GM04503 (cell line): ENCODE measurements at regions not wholly inside any gene's neighbourhood (a gene's known extent, or its start where the extent isn't known, plus 50 kb on each side); places are given as distances from the start of the nearest gene placed in this dataset.
"Not testable (repeated sequence)": the region's sequence is repeated elsewhere in the genome, so short reads cannot be mapped to it uniquely, and the experiment has no call there.

Source experiments
- DNase-seq: peaks from one replicate; pipeline ENCODE4 v3.0.0-alpha.2; 2012; ENCODE audit warnings: low read depth

DNA sequence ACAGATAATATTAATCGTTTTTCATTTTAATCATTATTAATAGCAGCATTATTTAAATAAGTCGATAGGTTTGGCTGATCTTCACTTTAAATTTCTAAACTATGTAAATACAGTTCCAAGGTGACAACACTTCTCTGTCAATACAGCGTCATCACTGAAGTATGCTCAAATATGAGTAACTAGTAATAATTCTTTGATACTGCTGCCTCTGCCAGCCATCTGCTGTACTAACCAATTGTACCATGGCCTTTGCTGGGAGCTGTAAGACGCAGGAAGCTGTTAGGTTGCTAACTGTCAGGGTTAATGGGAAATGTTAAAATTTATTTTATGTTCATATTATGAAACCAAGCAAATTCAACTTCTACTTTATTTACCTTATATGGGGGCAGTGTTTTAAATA lies 1650.5 kb upstream of the LRRTM3 start:
- no peak for DNase-seq

DNA sequence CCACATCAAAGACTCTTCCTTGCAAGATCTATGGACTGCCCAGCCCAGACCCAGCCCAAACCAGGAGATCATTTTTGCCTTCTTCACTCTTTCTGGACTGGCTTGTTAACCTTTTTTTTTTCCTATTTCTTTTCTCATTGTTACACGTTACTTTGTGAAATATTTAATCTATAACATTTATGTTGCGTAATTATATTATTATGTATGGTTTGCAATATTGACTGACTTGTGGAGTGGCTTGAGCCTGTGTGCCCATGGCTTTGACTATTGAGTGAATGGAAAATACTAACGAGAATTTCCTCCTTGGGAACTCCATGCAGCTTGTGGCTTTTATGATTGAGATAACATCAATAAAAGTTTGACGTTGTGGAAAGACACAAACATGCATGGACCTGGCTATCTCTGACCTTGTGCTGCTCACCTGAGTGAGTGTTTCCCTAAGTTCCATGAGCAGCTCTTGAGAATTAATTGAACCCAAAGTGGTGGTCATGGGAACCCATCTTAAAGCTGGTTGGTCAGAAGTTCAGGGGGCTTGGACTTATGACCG lies 1641.3 kb upstream of the LRRTM3 start:
- no peak for DNase-seq

DNA sequence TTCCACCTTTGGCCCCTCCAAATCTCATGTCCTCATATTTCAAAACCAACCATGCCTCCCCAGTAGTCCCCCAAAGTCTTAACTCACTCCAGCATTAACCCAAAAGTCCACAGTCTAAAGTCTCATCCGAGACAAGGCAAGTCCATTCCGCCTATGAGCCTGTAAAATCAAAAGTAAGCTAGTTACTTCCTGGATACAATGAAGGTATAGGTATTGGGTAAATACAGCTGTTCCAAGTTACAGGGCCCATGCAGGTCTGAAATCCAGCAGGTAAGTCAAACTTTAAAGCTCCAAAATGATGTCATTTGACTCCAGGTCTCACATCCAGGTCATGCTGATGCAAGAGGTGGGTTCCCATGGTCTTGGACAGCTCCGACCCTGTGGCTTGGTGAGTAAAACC lies 1640.1 kb upstream of the LRRTM3 start:
- DNase-seq, result not testable (repeated sequence)

DNA sequence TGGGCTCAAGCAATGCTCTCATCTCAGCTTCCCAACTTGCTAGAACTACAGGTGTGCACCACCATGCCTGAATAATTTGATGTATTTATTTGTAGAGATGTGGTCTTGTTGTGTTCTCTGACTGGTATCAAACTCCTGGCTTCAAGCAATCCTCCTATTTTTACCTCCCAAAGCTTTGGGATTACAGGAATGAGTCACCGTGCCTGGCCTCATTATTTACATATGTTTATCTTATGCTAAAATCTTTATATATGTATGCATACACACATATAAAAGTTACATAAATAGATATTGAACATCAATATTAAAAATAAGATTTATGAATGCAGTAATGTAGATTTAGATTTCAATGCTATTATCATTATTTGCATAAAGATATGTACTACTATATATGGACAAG lies 1634.5 kb upstream of the LRRTM3 start:
- no peak for DNase-seq

DNA sequence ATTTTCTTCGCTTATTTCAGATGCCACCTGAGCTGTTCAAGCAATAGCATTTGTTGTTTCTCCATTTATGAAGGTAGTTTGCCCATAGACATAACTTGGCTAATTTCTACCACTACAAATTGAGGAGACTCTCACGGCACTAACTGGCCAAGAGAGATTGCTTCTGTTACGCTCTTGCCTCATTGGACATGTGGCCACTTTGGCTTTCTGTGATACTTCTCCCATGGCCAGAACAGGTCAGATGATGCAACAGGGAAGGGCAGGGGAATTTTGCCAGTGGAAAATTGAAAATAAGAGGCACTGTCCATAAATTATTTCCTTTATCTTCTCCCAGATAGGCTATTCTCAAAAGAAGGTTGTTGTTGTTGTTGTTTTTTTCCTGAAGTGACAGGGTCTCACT lies 1633.3 kb upstream of the LRRTM3 start:
- DNase-seq, result no peak

DNA sequence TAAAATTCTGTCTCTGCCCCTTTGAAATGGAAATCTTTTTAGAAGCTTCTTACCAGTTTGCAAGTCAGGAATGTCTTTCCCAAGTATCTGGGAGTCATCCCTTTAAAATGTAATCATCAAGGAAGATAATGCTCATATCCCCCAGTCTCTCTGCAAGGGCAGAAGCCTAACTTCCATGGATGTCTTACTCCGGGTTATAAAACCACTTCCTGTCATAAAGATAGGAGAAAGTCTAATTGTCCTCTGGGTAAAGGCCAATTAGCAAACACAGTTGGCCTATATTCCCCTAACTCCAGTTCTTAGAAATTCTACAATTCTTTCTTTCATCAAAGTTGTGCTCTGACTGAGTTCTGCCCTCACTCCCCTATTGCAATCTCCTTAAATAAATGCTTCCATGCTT lies 1631.5 kb upstream of the LRRTM3 start:
- peak; percentile 4 for DNase-seq

DNA sequence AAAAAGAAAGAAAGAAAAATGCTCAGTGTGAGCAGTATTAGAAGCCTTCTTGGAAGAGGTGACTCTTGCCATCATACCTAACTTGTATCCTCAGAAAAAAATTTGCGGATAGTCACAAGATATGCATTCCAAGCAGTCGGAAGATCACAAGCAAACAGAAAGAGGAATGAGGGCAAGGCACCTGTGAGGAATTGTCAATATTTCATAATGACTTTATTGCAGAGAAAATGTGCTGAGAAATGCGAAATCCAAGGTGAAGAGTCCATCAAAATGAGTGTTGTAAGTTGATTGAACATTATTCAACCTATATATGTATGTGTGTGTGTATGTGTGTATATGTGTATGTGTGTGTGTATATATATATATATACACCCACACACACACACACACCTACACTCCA lies 1624.7 kb upstream of the LRRTM3 start:
- DNase-seq, result no peak

DNA sequence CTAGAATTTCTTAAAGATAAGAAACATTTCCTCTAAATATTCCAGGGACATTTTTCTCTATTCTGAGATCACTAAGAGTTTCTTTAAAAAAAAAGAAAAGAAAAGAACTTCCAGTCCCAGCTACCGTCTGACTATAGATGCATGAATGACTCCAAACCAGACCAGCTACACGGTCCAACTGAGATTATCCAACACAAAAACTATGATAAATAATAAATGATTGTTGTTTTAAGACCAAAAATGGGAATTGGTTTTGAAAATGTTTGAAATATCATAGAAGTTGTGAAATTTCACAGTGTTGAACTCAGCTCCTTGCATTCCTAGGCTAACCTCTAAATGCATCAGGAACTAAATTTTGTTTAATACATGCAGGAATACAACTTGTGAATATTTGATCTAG lies 1619.6 kb upstream of the LRRTM3 start:
- DNase-seq, result no peak

DNA sequence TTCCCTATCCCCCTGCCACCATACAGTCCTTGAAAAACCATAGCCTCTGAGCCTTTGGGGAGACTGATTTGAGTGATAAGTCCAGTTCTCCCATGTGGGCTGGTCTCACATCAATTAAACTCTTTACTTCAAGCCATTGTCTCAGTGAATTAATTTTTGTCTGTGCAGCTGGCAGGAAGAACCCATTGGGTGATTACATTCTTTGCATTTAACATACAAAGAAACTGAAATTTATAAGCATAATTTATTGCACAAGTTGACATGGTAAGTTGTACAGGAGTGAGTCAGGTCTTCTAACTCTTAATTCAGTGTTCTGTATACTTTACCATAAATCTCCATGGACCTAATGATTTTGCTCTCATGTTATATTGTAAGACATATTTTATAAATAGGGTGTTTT lies 1613.0 kb upstream of the LRRTM3 start:
- DNase-seq, result no peak

DNA sequence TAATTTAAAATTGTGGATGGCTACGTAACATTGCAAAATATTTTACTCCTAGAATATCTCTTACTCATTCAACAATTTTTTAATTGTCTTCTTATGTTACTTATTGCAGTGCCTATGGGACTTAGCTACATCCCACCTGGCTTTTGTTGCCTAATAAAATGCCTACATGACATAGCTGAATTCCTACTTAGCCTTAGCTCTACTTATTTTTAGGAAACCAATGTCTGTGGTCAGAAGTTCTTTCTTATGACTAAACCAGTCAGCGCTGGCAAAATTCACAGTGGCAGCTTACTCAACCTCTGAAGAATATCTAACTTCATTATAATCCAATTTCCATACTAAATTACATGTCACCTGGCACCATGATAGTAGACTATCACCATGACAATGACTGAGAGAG lies 1612.4 kb upstream of the LRRTM3 start:
- DNase-seq, result peak; percentile 14

DNA sequence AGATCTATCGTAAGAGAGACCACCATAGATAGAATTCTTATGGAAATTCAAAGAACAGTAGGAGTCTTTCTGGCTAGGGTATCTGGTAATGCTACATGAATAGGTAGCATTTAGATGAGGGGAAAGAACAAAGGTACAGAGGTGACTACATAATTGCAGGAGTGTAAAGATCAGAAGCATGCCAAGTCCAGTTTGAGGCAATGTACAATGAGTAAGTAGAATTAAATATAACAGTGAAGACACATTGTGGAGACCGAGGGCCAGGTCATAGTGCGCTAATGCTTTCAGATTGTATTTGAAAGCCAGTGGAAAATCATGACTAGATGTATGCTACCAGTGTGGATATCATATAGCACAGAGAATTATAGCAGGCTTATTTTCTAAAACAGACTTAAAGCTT lies 1611.6 kb upstream of the LRRTM3 start:
- DNase-seq, result no peak

DNA sequence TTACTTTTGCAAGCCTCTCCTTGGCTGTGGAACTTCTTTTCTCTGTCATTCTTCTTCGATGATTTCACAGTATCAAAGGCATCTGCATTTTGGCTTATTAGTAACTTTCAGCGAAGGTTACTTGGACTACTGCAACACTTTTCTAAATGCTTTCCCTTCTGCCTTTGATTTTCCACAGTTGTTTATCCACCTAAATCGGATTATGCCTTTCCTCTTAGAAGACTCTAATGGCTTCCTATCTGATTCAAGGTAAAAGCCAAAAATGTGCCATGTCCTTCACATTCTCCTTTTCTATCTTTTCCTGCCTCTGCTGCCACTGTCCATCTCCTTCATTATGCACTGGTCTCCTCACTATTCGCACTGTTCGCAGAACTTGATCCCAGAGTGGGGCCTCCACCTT lies 1606.3 kb upstream of the LRRTM3 start:
- no peak for DNase-seq

DNA sequence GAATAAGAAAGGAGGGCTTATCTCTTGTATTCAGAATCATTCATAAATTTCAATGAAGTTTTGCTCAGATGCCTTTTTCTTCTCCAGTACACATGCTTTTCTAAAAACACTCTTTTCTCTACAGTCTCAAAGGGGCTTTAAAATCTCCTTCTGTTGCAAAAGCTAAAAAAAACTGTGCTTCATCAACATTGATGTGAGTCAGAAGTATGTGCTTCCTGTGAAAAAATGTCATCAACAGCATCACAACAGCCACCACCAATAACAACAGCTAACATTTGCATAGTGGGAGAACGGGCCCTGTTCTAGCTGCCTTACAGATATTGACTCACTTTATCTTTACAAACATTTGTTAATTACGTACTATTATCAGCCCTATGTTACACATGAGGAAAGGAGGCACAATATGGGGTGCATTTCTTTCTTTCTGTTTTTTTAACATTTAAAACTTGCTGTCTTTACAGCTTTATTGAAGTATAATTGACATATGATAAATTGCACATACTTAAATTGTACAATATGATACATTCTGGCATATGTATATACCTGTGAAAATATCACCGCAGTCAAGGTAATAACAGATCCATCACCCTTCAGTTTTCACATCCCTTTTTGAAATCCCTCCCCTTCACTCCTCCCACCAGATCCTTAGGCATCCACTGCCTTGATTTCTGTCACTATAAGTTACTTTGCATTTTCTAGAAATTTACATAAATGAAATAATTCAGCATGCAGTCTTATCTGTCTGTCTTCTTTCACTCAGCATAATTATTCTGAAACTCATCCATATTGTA lies 1605.4 kb upstream of the LRRTM3 start:
- no peak for DNase-seq

DNA sequence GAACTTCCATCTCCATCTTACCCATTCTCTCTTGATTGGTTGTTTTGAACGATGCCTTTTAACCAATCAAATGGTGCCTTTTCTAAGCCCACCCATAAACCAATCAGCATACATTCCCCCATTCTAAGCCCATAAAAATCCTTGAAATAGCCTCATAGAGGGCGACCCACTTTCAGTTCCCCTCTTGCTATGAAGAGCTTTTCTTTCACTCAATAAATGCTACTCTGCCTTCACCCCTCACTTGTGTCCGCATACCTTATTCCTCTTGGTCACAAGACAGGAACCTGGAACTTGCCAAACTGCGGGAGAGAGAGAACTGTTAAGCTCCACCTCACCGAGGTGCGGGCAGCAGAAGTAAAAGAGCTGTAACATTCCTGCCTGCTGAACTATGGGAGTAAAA lies 1602.0 kb upstream of the LRRTM3 start:
- no peak for DNase-seq

DNA sequence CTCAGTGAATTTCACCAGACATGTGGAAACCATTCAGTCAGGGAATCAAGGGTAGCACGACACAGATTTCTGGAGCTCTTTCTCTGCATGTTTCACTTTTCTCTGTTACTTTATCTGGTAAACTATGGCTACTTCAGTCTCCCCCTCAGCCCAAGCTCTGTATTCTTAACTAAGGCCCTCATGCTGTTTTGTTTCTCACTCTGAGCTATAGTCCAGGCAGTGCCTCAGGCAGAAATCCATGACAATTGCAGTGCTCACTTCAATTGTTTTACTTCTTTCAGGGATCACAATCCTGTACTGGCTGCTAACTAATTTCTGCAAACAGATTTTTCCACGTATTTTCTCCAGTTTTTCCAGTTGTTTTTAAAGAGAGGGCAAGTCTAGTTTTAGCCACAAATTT lies 1599.9 kb upstream of the LRRTM3 start:
- no peak for DNase-seq

DNA sequence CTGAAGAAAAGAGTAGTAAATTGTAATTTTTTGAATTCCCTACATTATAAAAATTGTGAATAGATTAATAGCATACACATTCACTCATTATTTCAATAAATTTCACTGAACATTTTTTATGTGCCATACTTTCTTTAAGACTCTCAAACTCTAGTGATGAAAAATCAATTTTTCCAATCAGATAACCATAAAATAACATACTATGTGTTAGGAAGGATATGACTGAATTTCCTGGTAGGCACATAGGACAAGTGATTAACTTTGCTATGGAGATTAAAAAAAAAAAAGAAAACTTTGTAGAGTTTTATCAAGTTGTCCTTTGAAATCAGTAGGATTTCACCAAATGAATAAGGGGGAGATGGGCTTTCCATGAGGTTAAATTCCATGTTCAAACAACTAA lies 1597.3 kb upstream of the LRRTM3 start:
- DNase-seq, result no peak

DNA sequence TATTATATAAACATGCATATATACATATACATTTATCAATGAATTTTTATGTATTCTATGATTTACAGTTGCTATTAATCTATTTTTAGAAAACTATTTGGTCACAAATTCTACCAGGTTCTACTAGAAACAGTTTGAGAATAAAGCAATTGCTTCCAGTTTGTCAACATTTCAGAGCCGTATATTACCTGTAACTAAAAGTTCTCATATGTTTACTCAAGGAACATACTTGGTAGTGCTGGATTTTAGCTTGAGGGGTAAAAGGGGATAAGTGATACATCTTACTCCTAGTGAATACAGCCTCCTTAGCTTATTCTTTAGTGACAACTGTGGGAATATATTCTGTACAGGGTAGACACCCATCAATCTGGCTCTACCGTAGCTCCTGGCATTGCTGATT lies 1590.5 kb upstream of the LRRTM3 start:
- no peak for DNase-seq

DNA sequence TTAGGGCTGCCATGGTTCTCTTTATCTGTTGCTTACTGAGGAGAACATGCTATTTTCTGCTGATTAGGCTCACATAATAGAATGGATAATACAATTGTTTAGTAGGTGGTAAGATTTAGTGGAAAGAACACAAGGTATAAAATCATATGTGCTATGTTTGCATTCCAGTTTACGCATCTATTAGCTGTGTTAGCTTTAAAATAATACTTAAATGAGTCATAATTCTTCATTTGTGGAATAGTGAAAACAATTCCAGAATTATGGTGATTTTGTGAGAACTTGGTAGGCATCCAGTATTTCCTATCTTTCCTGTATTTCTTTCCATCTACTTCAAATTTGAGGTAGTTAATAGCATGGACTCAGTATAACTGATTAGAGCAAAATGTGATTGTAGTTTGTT lies 1585.5 kb upstream of the LRRTM3 start:
- no peak for DNase-seq

DNA sequence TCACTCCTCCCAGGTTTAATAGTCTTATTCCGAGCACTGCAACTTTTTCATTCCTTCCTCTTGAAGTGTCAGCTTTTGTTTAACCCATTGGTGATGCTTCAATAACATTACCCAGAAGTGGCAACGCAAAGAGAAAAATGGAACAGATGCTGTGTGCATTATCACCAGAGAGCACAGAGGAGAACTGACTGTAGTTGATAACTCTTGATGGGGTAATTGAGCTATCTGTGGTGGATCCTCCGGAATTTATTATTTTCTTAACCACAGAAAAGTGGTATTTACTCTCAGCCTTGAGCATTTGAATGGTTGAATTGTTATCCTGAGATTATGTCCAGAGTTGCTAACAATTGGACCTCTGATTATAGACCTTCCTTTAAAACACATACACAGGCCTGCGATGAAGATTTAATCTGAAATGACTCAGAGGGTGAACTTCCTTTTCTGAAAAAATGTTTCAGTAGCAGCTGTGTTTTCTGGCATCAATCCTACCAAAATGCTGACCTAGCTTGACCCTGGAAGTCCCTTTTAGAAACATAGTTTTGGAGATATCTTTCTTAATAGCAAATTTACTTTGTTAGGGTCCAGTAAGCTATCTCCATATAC lies 1584.4 kb upstream of the LRRTM3 start:
- no peak for DNase-seq

DNA sequence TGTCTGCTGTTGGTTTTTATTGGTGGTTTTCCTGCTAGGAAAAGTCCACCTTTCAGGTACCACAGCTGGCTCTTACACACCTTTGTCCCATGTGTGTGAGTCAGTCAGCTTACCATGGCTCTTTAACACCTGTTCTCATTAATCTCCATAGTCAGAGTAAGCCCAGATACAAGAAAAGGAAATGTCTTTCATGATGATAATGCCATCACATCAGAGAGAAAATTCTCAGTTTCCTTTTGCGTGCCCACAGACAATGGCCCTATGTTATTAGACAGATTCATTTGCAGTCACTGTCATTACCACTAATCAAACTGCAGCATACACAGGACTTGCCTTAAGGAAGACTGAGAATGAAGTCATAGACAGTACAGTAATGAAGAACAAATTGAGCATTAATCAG lies 1583.6 kb upstream of the LRRTM3 start:
- DNase-seq, result no peak

DNA sequence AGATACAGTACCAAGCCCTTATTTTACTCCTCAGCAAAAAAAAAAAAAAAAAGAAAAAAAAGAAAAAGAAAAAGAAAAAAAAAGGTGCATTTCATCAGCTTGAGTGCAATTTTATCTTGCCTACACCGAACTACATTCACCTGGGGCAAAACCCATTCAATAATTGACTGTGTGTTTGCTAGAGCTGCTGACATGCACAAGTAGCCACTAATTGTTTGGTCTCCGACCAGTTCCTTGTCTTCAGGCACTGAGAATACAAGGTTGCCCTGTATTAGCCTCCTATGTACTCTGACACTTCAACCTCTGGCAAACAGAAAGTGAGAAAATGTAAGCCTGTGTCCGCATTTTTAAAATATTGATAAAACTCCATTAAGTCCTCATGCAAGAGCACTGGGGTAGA lies 1579.4 kb upstream of the LRRTM3 start:
- DNase-seq, result no peak

DNA sequence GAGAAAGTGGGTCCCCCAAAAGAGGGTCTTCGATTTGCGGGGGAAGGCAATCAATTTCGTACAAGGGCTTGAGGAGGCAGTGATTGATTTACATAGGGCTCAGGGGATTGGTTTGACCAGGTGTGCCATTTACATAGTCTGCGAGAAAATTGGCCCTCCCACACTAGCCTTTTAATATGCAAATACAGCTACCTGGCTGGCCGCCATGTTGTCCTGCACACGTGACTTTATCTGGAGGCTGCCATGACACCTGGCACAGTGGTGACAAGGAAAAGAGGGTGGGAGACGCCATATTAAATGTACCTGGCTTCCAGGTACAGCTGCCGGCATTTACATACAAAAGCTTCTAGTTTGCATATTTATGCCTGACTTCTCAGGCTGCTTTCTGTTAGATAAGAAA lies 1577.2 kb upstream of the LRRTM3 start:
- DNase-seq, result no peak

DNA sequence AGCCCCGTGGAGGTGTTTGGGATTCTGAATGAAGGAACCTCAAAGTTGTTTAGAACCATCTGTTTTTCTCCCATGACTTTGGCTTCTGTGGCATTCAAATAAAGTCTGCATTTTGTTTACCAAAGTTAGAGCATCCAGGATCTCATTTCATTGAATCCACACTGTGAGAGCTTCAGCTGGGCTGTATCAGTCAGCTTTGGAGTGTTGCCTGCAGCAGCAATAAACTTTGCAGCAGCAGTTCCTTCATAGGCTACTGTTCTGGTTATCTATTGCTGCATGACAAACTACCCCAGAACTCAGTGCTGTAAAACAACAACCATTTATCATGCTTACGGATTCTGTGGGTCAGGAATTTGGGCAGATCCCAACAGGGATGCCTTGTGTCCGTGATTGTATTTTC lies 1575.2 kb upstream of the LRRTM3 start:
- DNase-seq, result no peak

DNA sequence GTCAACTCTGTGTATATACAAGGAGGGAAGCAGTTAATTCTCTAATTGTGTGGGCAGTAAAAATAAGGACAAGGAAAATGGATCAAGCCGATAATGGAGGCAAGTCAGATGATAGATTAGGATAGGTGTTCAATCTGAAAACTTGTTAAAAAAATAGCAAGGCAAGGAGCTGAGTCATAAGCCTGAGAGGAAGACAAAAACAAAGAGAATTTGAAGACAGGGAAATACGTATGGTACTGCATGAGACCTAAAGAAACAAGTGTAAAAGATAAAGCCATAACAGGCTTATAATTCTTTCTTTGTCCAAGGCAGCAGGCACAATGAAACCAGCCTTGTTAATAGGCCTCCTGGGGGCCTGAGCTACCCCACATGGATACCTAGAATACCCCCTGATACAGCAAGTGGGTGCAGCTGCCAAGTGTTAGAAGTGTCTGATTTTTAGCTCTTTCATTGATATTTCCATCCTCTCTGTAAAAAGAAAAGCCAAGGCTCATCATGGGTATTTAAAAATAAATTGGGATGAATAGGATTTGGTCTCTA lies 1570.6 kb upstream of the LRRTM3 start:
- no peak for DNase-seq
